Hindlimb muscle (tissue), 1 donor: ENCODE measurements at regions not wholly inside any gene's neighbourhood (a gene's known extent, or its start where the extent isn't known, plus 50 kb on each side); places are given as distances from the start of the nearest gene placed in this dataset.

Source experiments
- DNase-seq: peaks from one replicate; pipeline ENCODE4 v3.0.0-alpha.2; 2013

DNA sequence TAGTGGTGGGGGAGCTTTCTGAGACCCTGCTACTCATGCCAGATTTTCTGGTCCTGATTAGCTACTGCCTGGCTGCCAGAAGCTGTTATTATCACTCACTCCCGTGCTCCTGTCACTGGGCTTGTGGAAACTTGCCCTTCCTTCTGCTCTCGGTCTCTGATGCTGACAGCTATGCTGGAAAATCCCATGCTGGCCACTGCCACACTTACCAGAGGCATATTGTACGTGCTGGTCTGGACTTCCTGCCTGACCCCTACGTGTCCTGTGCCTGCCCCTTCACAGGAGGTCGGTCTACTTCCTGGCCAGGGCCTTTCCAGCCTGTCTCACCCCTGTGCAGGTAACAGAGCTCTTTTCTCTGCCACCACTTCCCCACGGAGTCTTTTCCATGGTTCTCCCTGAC, 149.4 kb upstream of the PLEKHG7 start:
- DNase-seq = no peak

DNA sequence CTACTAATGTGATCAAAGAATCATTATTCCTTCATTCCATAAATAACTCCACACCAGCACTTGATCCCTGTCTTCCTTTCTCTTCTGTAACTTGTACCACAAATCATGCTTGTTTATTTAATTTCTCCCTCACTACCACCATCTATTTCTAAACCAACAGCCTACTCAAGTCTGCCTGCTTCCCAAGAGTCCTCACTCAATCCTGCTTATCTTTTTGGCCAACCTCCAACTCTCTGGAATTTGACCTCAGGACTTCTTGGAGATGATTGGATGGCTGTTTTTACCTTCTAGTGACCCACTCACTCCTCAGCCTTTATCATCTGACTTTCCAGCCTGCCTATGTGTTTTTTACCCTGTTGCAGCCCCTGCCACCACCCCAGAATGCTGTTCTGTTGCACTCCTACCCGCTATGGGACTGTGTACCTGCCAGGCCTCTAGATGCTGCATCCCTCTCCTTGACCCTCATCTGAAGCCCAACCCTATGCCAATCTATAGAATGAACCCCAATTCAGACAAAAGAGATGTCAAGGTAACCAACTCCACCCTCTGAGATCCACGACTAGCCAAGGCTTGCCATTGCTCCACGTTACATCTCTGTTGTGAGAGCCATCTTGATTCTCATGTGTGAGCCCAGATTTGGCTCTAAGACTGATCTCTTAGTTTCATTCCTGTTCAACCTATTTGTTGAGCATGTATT, 150.2 kb upstream of the PLEKHG7 start:
- no peak for DNase-seq

DNA sequence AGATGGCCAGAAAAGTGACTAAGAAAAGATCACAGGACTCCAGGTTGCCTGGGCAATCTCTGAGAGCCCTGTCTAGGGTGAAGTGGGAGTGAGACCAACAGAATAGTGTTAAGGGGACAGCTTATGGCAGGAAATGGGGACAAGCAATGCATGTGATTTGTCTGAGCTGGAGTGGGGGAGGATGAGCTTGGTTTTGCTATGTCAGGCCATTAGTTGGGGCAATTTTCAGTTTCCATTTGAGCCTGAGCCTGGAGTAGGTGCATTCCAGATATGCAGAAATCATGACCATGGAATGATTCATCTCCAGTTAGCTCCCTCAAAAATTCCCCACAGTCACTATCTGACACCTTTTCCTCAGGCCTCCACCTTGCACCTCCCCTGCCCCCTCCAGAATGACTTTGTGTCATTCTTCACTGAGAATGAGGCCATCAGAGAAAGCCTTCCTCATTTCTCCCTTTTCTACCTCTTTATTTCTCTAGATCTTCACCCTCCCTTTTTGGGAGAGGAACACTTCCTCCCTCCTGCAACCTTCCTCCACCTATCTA, 150.9 kb upstream of the PLEKHG7 start:
- DNase-seq = no peak

DNA sequence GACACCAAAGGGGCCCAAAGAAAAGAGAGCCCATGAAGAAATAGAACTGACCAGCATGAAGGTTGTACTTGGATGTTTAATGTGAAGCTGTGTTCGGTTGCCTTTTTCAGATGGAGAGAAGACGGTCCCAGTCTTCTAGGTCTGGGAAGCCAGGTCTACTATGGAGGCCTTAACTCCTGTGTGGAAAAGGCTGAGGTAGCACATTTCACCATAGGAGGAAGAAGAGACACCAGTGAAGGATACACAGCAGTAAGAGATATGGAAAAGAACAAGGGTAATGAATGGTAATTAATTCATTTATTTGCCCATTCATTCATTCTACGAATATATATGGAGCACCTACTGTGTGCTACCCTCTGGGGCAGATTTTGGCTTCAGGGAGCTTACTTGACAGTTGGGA, 151.6 kb upstream of the PLEKHG7 start:
- no peak for DNase-seq

DNA sequence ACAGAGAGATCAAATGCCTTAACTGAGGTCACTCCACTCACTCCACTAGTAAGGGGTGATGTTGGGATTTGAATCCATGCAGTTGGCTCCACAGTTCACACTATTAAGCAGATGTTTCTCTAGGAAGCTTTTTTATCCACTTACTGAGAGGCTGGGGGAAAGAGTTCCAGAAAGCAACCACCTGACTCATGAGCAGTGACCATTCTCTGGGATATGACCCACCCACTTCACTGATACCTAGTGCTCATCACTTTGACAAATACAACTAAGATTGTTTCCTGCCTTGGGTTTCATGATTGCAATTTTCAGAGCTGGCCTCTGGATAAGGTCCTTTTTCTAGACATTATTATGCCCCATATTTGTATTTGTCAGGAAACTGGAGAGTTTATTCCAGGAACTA, 152.1 kb upstream of the PLEKHG7 start:
- DNase-seq = no peak

DNA sequence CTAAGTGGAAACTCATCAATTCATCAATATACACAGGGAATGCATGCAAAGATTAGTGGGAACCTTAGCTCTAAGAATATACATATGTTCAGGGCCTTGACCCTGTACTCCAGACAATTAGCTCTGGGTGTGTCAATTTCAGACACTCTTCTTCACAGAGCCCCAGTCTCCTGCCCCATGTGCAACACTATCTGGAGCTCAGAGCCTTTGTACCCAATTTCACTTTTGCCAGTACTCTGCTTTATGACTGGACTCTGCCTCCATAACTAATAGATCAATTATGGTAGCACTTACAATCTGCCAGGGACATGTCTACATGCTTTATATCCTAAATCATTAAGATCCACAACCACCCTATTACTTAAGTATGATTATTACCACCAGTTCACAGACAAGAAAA, 152.5 kb upstream of the PLEKHG7 start:
- DNase-seq = no peak

DNA sequence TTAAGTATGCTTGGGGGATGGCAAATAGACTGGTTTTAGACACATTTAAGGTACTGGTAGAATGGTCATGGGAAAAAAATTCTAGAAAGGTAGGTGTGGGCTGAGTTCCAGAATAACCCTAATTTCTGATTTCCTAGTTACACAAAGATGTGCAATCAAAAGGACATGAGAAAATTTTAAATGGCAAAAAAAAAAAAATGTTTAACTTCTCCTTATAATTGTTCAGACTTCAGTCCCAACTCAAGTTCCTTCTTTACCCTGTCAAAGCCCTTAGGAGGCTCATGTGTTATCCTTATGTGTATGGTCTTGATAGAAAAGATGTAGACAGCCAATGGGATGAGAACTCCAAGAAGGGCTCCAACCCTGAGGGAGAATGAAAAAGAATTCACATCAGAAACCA, 153.3 kb upstream of the PLEKHG7 start:
- DNase-seq = no peak

DNA sequence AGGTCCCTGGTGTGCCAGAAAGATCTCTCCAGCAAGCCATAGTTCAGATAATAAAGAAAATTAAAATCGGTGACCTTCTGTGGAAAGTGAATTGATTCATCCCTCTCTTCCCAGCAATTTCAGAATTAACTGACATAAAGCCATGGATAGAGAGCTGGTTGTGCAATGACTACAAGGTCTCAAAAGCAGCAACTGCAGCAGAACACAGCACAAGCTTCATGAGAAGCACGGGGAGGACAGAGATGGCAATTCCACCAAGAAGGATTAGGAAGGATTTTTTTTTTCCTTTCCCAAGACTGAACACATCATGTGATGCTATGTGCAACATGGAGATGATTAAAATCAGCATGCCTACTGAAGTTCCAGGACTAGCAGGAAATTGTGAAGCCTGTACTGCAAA, 154.9 kb upstream of the PLEKHG7 start:
- no peak for DNase-seq

DNA sequence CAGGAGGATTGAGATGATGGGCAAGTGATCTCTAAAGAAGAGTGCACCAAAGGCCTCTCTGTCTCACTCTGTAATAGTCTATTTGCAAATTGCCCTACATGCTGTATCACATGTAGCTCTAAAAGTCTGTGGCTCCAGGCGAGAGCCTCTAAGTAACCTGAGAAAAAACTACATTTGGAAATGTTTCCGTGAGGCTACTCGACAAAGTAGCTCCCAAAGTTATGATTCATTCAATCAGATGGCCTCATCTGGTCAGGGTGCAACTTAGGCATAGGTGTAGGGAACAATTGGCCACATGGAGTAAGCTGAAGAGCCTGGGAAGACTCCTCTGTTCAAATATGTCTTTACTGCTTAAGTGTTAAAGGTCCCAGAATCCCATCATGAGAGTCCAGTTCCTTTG, 155.4 kb upstream of the PLEKHG7 start:
- no peak for DNase-seq

DNA sequence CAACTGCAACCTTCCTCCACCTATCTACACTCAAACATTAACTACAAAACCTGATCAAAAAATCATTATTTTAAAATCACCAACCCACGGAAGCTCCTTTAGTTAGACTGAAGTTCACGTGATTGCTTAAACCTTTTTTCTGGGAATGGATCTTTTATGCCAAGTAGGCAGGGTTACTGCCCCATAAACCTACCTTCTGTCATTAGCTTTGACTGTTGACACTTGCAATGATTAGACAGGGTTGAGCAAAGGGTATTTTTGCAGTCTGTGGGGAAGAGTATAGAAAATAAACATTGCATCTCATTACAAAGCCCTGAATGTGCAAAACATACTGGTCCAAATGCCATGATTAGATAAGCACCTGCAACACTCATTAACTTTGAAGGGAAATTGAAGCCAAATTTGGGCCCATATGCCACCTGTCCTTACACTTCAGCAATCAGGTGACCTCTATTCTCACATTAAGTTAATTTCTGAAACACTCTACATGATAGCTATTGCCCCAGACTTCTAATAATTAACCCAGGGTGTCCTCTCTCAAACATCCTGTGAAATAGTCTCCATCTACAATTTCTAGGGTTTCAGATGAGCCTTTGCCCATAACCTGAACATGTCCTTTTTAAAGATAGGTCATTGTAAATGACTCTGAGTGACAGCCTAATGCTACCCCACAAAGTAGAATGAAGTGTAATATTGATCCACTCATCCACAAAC, 156.0 kb upstream of the PLEKHG7 start:
- no peak for DNase-seq

DNA sequence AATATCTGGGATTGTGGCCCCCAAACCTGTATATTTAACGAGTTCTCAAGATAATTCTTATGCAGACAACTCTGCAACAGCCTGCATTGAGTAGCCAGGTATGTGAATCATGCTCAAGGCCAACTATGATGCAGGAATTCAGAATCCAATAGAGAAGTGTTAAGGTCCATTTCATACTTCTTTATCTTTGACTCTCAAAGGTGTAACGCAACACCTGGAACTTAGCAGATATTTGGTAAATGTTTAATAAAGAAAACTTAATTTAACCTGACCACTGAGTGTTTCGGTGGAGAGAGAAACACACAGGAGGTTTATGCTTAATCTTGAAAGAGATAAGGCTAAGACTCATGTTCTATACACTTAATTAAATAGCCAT, 156.5 kb upstream of the PLEKHG7 start:
- DNase-seq = no peak

DNA sequence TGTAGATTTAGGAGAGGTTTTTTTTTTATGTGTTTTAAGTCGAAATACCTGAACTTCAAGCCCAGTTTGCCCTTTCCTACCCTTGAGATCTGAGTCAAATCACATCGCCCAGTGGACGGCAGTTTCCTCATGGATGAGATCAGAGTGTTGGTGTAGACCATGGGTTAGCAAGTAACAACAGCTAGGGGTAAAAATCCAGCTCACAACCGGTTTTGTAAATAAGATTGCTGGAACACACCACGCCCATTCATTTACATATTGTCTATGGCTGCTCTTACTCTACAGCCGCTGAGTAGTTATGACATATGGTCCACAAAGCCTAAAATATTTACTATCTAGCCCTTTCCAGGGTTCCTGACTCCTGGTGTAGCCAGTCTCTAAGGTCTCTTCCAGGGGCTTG, 158.5 kb upstream of the PLEKHG7 start:
- DNase-seq = no peak

DNA sequence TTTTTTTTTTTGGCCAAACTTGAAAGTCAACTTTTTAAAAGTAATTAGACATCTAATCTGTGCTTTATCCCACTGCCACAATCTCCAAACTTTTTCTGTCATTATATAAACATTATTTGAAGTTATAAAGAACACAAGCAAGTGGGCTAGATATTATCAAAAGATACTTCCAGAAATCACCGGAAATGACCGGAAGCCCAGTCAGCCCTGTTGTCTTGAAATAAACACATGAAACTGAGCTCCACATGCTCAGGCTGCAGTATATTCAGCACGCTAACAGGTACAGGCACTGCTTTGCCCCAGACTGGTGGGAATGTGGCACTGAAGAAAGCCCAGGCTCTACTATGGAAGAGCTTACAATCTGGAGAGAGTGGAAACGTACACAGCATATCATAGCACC, 158.9 kb upstream of the PLEKHG7 start:
- DNase-seq = no peak

DNA sequence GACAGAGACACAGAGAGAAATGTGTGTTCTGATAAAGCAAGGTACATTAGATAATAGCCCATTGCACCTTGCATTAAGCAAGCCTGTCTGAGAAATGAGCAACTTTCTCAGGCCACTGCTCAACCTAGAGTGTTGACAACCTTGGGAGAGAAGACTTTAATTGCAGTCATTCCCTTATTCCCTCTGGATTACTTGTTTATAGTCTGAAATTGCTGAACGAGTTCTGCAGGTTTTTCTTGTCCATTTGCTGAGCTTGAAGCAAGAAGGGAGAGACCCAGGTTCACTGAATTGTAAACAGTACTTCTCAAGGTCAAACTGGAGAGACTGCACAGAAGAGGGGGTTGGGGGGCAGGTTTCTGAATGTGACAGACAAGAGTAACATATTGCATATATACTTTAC, 159.4 kb upstream of the PLEKHG7 start:
- DNase-seq = no peak

DNA sequence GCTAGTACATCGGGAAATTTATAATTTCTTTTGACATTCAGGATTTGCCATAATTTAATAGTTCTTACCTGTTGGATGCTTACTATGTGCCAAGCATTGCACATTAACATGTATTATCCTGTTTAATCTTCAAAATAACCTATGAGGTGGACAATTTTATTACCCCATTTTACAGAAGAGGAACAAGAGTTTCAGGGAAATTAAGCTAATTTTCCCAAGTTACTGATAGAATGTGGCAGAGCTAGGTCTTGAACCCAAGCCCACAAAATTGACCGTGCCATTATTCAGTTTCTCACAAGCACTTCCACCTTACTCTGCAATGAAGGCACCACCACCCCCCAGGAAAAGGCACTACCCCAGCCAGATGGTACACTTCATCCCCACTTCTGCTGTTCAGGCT, 161.1 kb upstream of the PLEKHG7 start:
- no peak for DNase-seq

DNA sequence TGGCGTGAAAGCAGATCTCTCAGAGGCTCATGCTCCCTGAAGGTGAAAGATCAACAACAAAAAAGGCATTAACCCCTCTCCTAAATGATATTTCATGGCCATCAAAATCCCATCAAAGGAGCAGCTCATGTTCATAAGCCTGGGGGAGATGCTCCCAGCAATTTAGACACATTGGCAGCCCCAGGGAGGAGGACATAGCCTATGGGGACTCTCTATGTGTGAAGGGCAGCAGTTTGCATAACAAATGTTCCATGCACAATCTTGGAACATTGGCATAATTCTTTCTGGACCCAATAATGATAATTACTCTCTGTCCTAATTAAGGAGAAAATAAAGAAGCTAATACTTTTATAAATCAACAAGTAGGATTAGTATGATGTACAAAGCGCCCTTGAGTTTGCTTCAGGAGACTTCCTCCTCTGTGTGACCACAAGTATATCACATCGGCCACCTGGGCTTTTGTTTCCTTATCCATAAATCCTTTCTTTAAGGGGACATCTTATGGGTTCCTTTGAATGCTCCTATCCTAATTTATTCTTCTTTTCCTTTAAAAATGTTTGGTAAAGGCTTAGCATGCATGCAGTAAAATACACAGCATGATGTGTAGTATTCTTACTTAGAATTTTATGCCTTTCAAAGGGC, 161.9 kb upstream of the PLEKHG7 start:
- DNase-seq = no peak

DNA sequence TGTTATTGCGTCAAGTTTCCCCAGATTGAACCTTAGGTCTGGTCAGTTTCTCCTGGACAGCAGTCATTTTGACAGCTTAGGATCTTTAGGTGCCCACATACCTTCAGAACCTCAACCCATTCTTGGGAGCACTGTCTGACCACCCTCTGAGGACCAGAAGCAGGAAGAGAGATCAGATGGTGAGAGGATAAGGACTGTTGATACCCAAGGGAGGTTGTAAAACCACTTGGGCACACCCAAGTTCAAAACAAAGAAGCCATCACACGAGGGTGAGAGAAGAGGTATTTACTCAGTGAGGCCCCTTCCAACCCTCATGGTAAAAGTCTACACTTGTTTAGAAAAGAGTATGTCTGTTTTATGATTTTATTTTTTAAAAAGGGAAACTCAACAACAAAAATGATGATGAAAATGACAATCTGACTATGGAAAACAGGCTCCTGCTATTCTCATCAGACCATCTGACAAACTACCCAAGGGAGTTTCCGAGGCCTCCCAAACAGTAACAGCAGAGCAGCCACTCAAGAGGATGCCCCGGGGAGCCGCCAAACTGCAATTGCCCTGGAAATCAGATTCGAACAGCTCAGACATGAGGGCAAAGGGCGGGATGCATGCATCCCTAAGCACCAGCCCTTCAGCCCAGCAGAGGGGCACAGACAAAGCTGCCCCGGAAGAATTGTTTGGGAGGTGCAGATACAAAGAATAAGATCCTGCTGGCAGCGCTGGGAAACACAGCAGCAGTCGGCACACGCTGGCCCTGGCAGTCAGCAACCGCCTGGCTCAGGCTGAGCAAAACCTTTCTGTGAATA, 162.6 kb upstream of the PLEKHG7 start:
- no peak for DNase-seq

DNA sequence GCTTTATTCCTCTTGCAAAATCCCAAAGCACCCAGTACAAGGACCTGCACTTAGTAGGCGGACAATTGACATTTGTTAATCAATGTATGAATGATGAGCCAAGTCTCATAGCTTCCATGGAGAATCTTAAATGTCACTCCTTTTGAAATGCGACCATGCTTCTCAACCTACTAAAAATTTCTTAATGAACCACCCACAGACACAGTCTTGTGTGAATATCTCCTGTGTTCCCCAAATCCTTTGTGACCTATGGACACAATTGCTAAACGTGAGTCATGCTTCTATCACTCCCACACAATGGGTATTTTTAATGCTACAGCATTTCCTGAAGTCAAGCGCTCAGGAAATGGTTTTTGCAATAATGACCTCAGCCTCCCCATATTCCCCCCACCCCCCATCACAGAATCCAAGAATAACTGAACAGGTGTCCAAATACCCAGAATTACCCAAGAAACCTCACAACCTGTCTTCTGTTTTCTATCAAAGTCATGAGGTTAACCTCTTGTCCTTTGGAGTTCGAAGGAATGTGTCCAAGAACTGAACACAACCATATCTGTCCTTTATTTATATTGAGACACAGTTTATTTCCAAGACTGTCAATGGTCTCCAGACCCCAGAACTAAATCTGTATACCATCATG, 163.6 kb upstream of the PLEKHG7 start:
- no peak for DNase-seq

DNA sequence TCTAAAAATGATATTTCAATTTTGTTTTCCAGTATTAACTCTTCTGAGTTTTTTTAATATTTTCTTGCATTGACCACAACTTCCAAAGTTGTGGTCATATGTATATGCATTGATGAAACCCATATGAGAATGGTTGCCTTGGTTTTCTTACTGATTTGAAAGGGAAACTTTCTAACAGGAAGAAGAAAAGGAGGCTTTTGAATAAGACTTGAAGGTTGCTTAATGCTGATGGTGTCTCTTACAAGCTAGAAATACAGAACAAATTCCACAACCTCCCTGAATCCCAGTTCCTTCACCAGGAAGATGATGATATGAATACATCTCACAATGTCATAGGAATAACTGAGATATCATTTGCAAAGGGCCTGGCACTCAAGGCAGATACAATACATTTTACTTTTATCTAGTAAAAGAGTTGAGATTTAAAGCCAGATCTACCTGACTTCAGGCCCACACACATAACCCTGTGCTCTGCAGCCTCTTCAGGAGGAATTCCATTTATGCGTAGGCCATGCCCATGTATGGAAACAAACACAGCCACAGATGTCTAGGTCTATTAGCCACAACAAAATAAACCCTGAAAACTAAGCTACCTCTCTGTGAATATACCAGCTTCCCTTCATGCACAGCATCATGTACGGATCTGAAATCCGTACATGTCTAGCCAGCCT, 165.4 kb upstream of the PLEKHG7 start:
- DNase-seq = no peak

DNA sequence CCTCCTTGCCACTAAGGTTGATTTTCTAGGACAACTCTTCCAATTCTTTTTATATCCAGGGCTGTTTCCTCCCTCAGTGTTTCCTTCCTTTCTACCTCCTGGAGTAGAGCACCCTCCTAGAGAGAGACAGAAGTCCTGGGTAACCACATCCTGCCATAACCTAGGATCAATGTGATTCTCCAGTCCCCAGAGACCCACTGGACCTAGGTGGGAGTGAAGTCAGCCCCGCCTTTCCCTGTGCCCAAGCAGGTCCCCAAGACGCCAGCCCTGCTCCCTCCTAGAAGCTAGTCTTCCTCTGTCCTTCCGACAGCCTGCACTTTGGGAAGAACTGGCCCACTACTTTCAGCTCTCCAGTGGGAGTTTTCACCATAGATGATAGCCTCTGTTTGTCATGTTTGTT, 166.8 kb upstream of the PLEKHG7 start:
- no peak for DNase-seq

DNA sequence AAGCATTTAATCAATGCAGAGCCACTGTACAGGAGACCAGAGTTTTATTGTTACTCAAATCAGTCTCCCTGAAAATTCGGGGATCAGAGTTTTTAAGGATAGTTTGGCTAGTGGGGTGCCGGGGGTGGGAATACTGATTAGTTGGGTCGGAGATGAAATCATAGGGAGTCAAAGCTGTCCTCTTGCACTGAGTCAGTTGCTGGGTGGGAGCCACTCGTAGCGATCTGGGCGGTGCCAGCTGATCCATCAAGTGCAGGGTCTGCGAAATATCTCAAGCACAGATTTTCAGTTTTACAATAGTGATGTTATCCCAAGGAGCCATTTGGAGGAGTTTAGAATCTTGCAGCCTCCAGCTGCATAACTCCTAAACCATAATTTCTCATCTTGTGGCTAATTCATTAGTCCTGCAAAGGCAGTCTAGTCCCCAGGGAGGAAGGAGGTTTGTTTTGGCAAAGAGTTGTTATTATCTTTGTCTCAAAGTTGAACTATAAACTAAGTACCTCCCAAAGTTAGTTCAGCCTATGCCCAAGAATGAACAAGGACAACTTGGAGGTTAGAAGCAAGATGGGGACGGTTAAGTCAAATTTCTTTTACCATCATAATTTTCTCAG, 169.4 kb upstream of the PLEKHG7 start:
- DNase-seq = no peak

DNA sequence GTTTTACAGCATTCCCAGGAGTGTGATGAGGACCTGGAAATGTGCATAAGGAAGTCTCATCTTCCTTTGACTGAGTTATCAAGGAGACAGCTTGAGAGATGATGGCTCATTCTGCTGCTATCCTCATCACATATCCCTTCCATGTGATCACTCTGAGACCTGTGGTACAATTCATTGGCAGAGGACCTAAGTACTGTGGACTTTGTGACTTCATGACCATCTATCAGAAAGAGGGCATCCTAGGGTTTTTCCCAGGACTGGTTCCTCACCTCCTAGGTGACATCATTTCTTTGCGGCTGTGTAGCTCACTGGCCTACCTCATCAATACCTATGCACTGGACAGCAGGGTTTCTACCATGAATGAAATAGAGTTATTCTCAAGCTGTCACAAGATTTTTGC, 172.1 kb upstream of the PLEKHG7 start:
- DNase-seq = no peak
